AG10803 (cell line): ENCODE measurements at regions not wholly inside any gene's neighbourhood (a gene's known extent, or its start where the extent isn't known, plus 50 kb on each side); places are given as distances from the start of the nearest gene placed in this dataset.

Experiments used
- DNase-seq: peaks from one replicate; pipeline ENCODE4 v3.0.0; 2010; ENCODE audit warnings: low read depth
- H3K4me3 ChIP-seq: 2 replicates; pipeline ENCODE4 v1.5.1; 2011; ENCODE audit warnings: mild to moderate bottlenecking, low read length, control low read depth
- CTCF ChIP-seq: conservative IDR thresholded peaks from 2 replicates; pipeline ENCODE4 v1.5.1; 2011; ENCODE audit warnings: mild to moderate bottlenecking, low read length, control low read depth, inconsistent platforms

- no peak for DNase-seq
- TF ChIP-seq CTCF, result no peak
- no peak overlapping the region for H3K4me3 ChIP-seq
Measured at GRCh38 chr5:164296603-164297080, 791.2 kb downstream of the MAT2B start.

GRCh38 chr5:164298165-164298564 is 792.7 kb downstream of the MAT2B start:
- TF ChIP-seq CTCF, result no peak
- no peak for DNase-seq
- no peak overlapping the region for H3K4me3 ChIP-seq

GRCh38 chr5:164300295-164300694 is 794.9 kb downstream of the MAT2B start:
- no peak for DNase-seq
- H3K4me3 ChIP-seq, result no peak overlapping the region
- no peak for TF ChIP-seq CTCF

GRCh38 chr5:164301136-164301535 is 795.7 kb downstream of the MAT2B start:
- no peak for TF ChIP-seq CTCF
- H3K4me3 ChIP-seq, result no peak overlapping the region
- no peak for DNase-seq

GRCh38 chr5:164301708-164302107 is 796.3 kb downstream of the MAT2B start:
- no peak for TF ChIP-seq CTCF
- DNase-seq, result no peak
- no peak overlapping the region for H3K4me3 ChIP-seq

GRCh38 chr5:164302533-164303235 is 797.3 kb downstream of the MAT2B start:
- DNase-seq, result no peak
- TF ChIP-seq CTCF, result no peak
- H3K4me3 ChIP-seq, result no peak overlapping the region

GRCh38 chr5:164303646-164304215 is 798.3 kb downstream of the MAT2B start:
- no peak for DNase-seq
- no peak for TF ChIP-seq CTCF
- H3K4me3 ChIP-seq, result no peak overlapping the region
